Caco-2 (cell line): ENCODE measurements at regions not wholly inside any gene's neighbourhood (a gene's known extent, or its start where the extent isn't known, plus 50 kb on each side); places are given as distances from the start of the nearest gene placed in this dataset.
A peak's percentile ranks its signal among the peaks of the same experiment; 100 is the strongest.

Experiments used
- BruUV-seq: library from RNA; stranded (reverse); fragments of 400-500 nt; replicated peaks from 2 replicates; lab custom pipeline; 2021; lab: Mats Ljungman, UMichigan
- CTCF ChIA-PET: fragments of 300-600 bp; sonication (Branson Sonifier 250); formaldehyde crosslinking; loops from one replicate; lab custom pipeline; 2022; ENCODE audit warnings: antibody characterized with exemption; lab: Charles Lee
- POLR2A ChIA-PET: fragments of 300-600 bp; sonication (Branson Sonifier 250); formaldehyde crosslinking; loops from one replicate; lab custom pipeline; 2022; ENCODE audit warnings: antibody characterized with exemption; lab: Charles Lee
- DNase-seq, 2 experiments: peaks; one replicate each; pipeline versions ENCODE4 v3.0.0 to v3.0.0-alpha.2; 2020 to 2022
- H3K27me3 ChIP-seq: replicated peaks from 2 replicates; pipeline ENCODE4 v1.6.0; 2011; ENCODE audit warnings: low read length; ENCODE audit not compliant: control insufficient read depth, insufficient read depth
- H3K36me3 ChIP-seq: 2 replicates; pipeline ENCODE4 v1.5.1; 2011; ENCODE audit warnings: low read length; ENCODE audit not compliant: control insufficient read depth, insufficient read depth
- H3K4me1 ChIP-seq: fragments of 250-450 bp; sonication (Bioruptor Pico); 2 replicates; pipeline ENCODE4 v1.5.1; 2020; ENCODE audit warnings: mild to moderate bottlenecking
- H3K4me3 ChIP-seq: 2 replicates; pipeline ENCODE4 v1.5.1; 2011; ENCODE audit warnings: low read depth, mild to moderate bottlenecking, control low read depth, low read length
- H3K9me3 ChIP-seq: fragments of 250-450 bp; sonication (Bioruptor Pico); 2 replicates; pipeline ENCODE4 v1.5.1; 2020; ENCODE audit warnings: mild to moderate bottlenecking, moderate library complexity
- H3K27ac Mint-ChIP-seq: one replicate; pipeline ENCODE4 v1.8.0; 2022; ENCODE audit warnings: mixed read lengths; ENCODE audit not compliant: unreplicated experiment
- H3K27me3 Mint-ChIP-seq: one replicate; pipeline ENCODE4 v1.8.0; 2022; ENCODE audit warnings: mixed read lengths; ENCODE audit not compliant: insufficient read depth, unreplicated experiment
- H3K36me3 Mint-ChIP-seq: one replicate; pipeline ENCODE4 v1.8.0; 2022; ENCODE audit warnings: mild to moderate bottlenecking, mixed read lengths; ENCODE audit not compliant: insufficient read depth, unreplicated experiment
- H3K4me1 Mint-ChIP-seq: one replicate; pipeline ENCODE4 v1.8.0; 2022; ENCODE audit warnings: low read depth, mixed read lengths; ENCODE audit not compliant: unreplicated experiment
- H3K4me3 Mint-ChIP-seq: one replicate; pipeline ENCODE4 v1.8.0; 2022; ENCODE audit warnings: mild to moderate bottlenecking, moderate library complexity, mixed read lengths; ENCODE audit not compliant: unreplicated experiment
- H3K9me3 Mint-ChIP-seq: one replicate; pipeline ENCODE4 v1.8.0; 2022; ENCODE audit warnings: mixed read lengths; ENCODE audit not compliant: unreplicated experiment
- CTCF ChIP-seq, 2 experiments: fragments of 200-600 bp in 1 of 2; IDR thresholded peaks; 1 replicate in 1 of 2; 2 replicates in 1 of 2; pipeline versions ENCODE4 v1.5.1 to v1.8.0; 2011 to 2022; ENCODE audit warnings: antibody characterized with exemption in 1 of 2, control low read depth in 1 of 2, inconsistent platforms in 1 of 2, low read depth in 1 of 2, low read length in 1 of 2, mild to moderate bottlenecking in 1 of 2, moderate library complexity in 1 of 2; ENCODE audit not compliant: insufficient read depth in 1 of 2, severe bottlenecking in 1 of 2, unreplicated experiment in 1 of 2
- intact Hi-C: fragments of 100-400 bp; cut with micrococcal nuclease; formaldehyde crosslinking; loops from one replicate; pipeline ENCODE4 v1.10.0; 2022; ENCODE audit not compliant: unreplicated experiment

GRCh38 chr12:77548797-77549196 is 281.9 kb upstream of the NAV3 start:
- H3K4me3 ChIP-seq, result no peak overlapping the region
- H3K36me3 ChIP-seq, result no peaks in the 10 kb centered on the region
- no TSS peak for BruUV-seq
- Mint-ChIP-seq H3K27ac (no peak overlapping the region), H3K36me3 (no peaks in the 10 kb centered on the region), H3K4me3 (no peak overlapping the region), H3K27me3 (no peaks in the 10 kb centered on the region), H3K9me3 (no peaks in the 10 kb centered on the region), H3K4me1 (no peaks in the 10 kb centered on the region)
- no peaks in the 10 kb centered on the region for H3K9me3 ChIP-seq
- ChIA-PET POLR2A (no interaction called here), CTCF (no interaction called here)
- DNase-seq, result no peak
- H3K4me1 ChIP-seq, result no peaks in the 10 kb centered on the region
- H3K27me3 ChIP-seq, result no peaks in the 10 kb centered on the region
- intact Hi-C loops, result no loop called here
- TF ChIP-seq CTCF (IDR thresholded peaks at IDR 0.05; ENCODE audit: insufficient read depth in 1 of 2, low read depth in 1 of 2, low read length in 1 of 2, severe bottlenecking in 1 of 2, unreplicated experiment in 1 of 2), result no peak

DNA sequence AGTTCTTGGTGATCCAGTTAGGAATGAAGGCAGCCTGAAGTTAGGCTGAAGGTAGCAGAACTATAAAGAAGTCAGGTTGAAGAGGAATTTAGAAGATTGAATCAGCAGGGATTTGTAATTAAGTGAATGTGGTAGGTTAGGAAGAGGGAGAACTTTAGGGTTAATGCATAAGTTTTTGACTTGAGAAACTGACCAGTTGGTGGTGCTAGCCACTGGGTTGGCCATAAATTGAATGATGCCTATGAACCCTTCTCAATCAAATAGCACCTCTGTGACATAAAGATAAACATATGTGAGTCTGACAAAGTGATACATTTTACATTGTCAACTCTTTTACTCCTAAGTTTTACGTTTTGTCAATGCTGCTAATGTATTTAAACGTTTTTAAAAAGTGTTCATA is 290.6 kb upstream of the NAV3 start:
- CTCF ChIA-PET, result no interaction called here
- H3K27me3 ChIP-seq, result no peaks in the 10 kb centered on the region
- no peaks in the 10 kb centered on the region for H3K36me3 ChIP-seq
- no peaks in the 10 kb centered on the region for H3K9me3 ChIP-seq
- H3K4me3 ChIP-seq, result no peak overlapping the region
- POLR2A ChIA-PET, result no interaction called here
- Mint-ChIP-seq H3K27me3 (no peaks in the 10 kb centered on the region), H3K36me3 (no peaks in the 10 kb centered on the region), H3K27ac (no peak overlapping the region), H3K4me3 (no peak overlapping the region), H3K9me3 (no peaks in the 10 kb centered on the region), H3K4me1 (no peaks in the 10 kb centered on the region)
- H3K4me1 ChIP-seq, result no peaks in the 10 kb centered on the region
- intact Hi-C loops, result loop anchor here (5.0 kb wide), 1 partner anchor 147 kb away; no protein-coding TSS in a partner anchor
- DNase-seq, result no peak
- no TSS peak for BruUV-seq
- TF ChIP-seq CTCF (IDR thresholded peaks at IDR 0.05; ENCODE audit: insufficient read depth in 1 of 2, low read depth in 1 of 2, low read length in 1 of 2, severe bottlenecking in 1 of 2, unreplicated experiment in 1 of 2), result peak in 1 of 2 experiments; percentile 2

DNA sequence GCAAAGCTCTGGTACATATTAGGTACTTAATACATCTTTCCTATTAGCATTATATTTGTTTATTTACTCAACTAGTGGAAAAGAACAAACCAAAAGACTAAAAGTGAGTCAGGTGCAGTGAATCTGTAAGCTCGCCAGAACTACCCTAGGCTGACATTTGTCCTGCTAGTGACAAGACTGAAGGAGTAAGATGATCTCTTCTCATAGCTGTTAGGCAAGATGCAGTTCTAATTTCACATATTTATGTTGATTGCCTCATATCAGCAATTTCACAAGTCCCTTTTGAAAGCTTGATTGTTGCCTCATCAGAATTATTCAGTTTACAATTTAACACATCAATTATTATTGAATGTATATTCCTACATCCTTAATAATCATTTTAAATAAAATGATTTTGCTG is 293.0 kb upstream of the NAV3 start:
- no TSS peak for BruUV-seq
- Histone ChIP-seq H3K4me1 (no peaks in the 10 kb centered on the region), H3K36me3 (no peaks in the 10 kb centered on the region), H3K4me3 (no peak overlapping the region), H3K27me3 (no peaks in the 10 kb centered on the region), H3K9me3 (no peaks in the 10 kb centered on the region)
- no peak overlapping the region for H3K4me3 Mint-ChIP-seq
- no peaks in the 10 kb centered on the region for H3K36me3 Mint-ChIP-seq
- H3K27me3 Mint-ChIP-seq, result no peaks in the 10 kb centered on the region
- H3K9me3 Mint-ChIP-seq, result no peaks in the 10 kb centered on the region
- H3K27ac Mint-ChIP-seq, result no peak overlapping the region
- TF ChIP-seq CTCF (IDR thresholded peaks at IDR 0.05; ENCODE audit: insufficient read depth in 1 of 2, low read depth in 1 of 2, low read length in 1 of 2, severe bottlenecking in 1 of 2, unreplicated experiment in 1 of 2), result no peak
- H3K4me1 Mint-ChIP-seq, result no peaks in the 10 kb centered on the region
- DNase-seq, result no peak
- intact Hi-C loops, result no loop called here
- POLR2A ChIA-PET, result no interaction called here
- CTCF ChIA-PET, result no interaction called here
